ENCODE measurements at regions not wholly inside any gene's neighbourhood (a gene's known extent, or its start where the extent isn't known, plus 50 kb on each side); places are given as distances from the start of the nearest gene placed in this dataset.

- H4K20me1 ChIP-seq (ENCODE audit: insufficient read depth) = no peaks in the 10 kb centered on the region
- DNase-seq (ENCODE audit: low read depth, low spot score) (no peak), ATAC-seq (no peak)
- H3K4me2 ChIP-seq (ENCODE audit: low read length) = no peak overlapping the region
- ChIA-PET CTCF (no interaction called here), RAD21 (ENCODE audit: low non-redundant PET in 1 of 2, low total read pairs in 2 of 2, uncharacterized antibody in 2 of 2, unreplicated experiment in 2 of 2) (no interaction called here), POLR2A (no interaction called here)
- H3K27me3 ChIP-seq (ENCODE audit: insufficient read depth, low read length) = 0 out of 2 replicates have a peak, but pooled peaks cover 5% of the 10 kb centered on the region
- no peaks in the 10 kb centered on the region for H3K9me3 ChIP-seq (ENCODE audit: control insufficient read depth in 1 of 2, insufficient read depth in 1 of 2, low read depth in 1 of 2, low read length in 2 of 2)
- no TSS peak for BruUV-seq (replicated peaks)
- no peak overlapping the region for H2AFZ ChIP-seq (ENCODE audit: low read depth, low read length, poor library complexity, severe bottlenecking)
- no peak overlapping the region for H3K4me3 ChIP-seq (replicated peaks in 1 of 2; ENCODE audit: low read depth in 1 of 2, low read length in 2 of 2)
- no peaks in the 10 kb centered on the region for H3K4me1 ChIP-seq (ENCODE audit: control insufficient read depth in 1 of 2, insufficient read depth in 2 of 2, low read length in 2 of 2)
- intact Hi-C loops (cut with micrococcal nuclease) = no loop called here
- TF ChIP-seq POLR2AphosphoS5 (IDR thresholded peaks at IDR 0.05; ENCODE audit: low read depth, low read length) (no peak), ZFX (IDR thresholded peaks at IDR 0.05) (no peak), POLR2A (IDR thresholded peaks at IDR 0.05; ENCODE audit: borderline replicate concordance, extremely low read depth, insufficient read depth, insufficient read length) (no peak), EGR1 (IDR thresholded peaks at IDR 0.05; ENCODE audit: low read depth) (no peak), ELF1 (IDR thresholded peaks at IDR 0.05; ENCODE audit: borderline replicate concordance, low read depth) (no peak), CEBPB (IDR thresholded peaks at IDR 0.05; ENCODE audit: low read depth) (no peak), ATF3 (IDR thresholded peaks at IDR 0.05) (no peak)
- TF ChIP-seq, protein P1, sequence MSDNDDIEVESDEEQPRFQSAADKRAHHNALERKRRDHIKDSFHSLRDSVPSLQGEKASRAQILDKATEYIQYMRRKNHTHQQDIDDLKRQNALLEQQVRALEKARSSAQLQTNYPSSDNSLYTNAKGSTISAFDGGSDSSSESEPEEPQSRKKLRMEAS (IDR thresholded peaks at IDR 0.05) = no peak
- H3K27ac ChIP-seq (ENCODE audit: low read depth, low read length) = no peak overlapping the region
- no peaks in the 10 kb centered on the region for H3K9me2 ChIP-seq (ENCODE audit: insufficient read depth)
- no peaks in the 10 kb centered on the region for H3K36me3 ChIP-seq (ENCODE audit: control insufficient read depth in 1 of 2, insufficient read depth in 2 of 2, low read length in 2 of 2)
- H3K79me2 ChIP-seq (ENCODE audit: insufficient read depth, low read length) = no peaks in the 10 kb centered on the region
- no peak overlapping the region for H3K9ac ChIP-seq (ENCODE audit: low read length)
These were observed 129.4 kb downstream of the C12orf75 start for GRCh38 chr12:105459760-105460330.

DNA sequence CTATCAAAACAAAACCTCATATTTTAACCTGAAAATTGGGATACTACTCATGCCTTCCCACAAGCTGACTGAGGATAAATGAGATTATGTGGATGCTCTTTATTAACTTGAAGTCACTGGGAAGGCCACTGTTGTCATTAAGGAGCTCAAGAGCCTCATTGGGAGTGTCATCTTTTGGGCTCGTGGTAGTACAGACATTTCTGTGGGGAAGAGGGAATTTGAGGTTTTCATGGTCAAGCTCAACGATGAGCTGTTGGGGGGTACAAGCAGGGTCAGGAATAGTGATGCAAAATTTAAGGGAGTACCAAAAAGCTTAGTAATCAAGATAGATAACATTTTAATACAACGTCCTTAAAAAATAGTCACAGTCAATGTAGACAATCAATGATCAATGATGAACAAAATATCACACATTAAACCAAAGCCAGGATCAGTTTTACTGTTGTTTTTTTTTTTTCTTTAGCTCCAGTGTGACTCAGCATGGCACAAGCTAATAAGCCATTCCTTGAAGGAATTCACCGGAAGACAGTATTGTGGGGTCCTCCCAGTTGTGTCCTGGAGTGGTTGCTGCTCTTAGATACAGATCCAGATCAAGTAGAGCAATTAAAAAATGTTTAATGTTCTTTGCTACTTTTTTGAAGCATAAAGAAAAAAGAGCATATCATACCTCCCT lies 130.9 kb downstream of the C12orf75 start:
- Histone ChIP-seq H3K4me2 (ENCODE audit: low read length) (no peak overlapping the region), H3K79me2 (ENCODE audit: insufficient read depth, low read length) (no peaks in the 10 kb centered on the region), H3K27ac (ENCODE audit: low read depth, low read length) (no peak overlapping the region), H2AFZ (ENCODE audit: low read depth, low read length, poor library complexity, severe bottlenecking) (no peak overlapping the region), H3K9me2 (ENCODE audit: insufficient read depth) (no peaks in the 10 kb centered on the region), H3K36me3 (ENCODE audit: control insufficient read depth in 1 of 2, insufficient read depth in 2 of 2, low read length in 2 of 2) (no peaks in the 10 kb centered on the region), H3K9ac (ENCODE audit: low read length) (no peak overlapping the region), H3K27me3 (ENCODE audit: insufficient read depth, low read length) (0 out of 2 replicates have a peak, but pooled peaks cover 12% of the 10 kb centered on the region), H4K20me1 (ENCODE audit: insufficient read depth) (no peaks in the 10 kb centered on the region), H3K9me3 (ENCODE audit: control insufficient read depth in 1 of 2, insufficient read depth in 1 of 2, low read depth in 1 of 2, low read length in 2 of 2) (no peaks in the 10 kb centered on the region), H3K4me3 (replicated peaks in 1 of 2; ENCODE audit: low read depth in 1 of 2, low read length in 2 of 2) (no peak overlapping the region), H3K4me1 (ENCODE audit: control insufficient read depth in 1 of 2, insufficient read depth in 2 of 2, low read length in 2 of 2) (no peaks in the 10 kb centered on the region)
- ChIA-PET POLR2A (no interaction called here), RAD21 (ENCODE audit: low non-redundant PET in 1 of 2, low total read pairs in 2 of 2, uncharacterized antibody in 2 of 2, unreplicated experiment in 2 of 2) (no interaction called here), CTCF (no interaction called here)
- intact Hi-C loops (cut with micrococcal nuclease) = no loop called here
- BruUV-seq (replicated peaks) = no TSS peak
- DNase-seq (ENCODE audit: low read depth, low spot score) (no peak), ATAC-seq (no peak)
- TF ChIP-seq CBX3 (IDR thresholded peaks at IDR 0.05; ENCODE audit: low read depth) (no peak), RAD21 (IDR thresholded peaks at IDR 0.05; ENCODE audit: low read depth) (no peak), POLR2AphosphoS5 (IDR thresholded peaks at IDR 0.05; ENCODE audit: low read depth, low read length) (no peak), EZH2phosphoT487 (IDR thresholded peaks at IDR 0.05; ENCODE audit: borderline replicate concordance) (no peak), ZNF274 (IDR thresholded peaks at IDR 0.05; ENCODE audit: low read depth, low read length) (no peak), SIN3A (IDR thresholded peaks at IDR 0.05; ENCODE audit: low read depth) (no peak), TCF7L2 (IDR thresholded peaks at IDR 0.05; ENCODE audit: borderline replicate concordance, extremely low read depth, insufficient read depth, insufficient read length) (no peak), CEBPB (IDR thresholded peaks at IDR 0.05; ENCODE audit: low read depth) (no peak), JUND (IDR thresholded peaks at IDR 0.05) (no peak), ELF1 (IDR thresholded peaks at IDR 0.05; ENCODE audit: borderline replicate concordance, low read depth) (no peak), ATF3 (IDR thresholded peaks at IDR 0.05) (no peak), POLR2A (IDR thresholded peaks at IDR 0.05; ENCODE audit: borderline replicate concordance, extremely low read depth, insufficient read depth, insufficient read length) (no peak), SP1 (IDR thresholded peaks at IDR 0.05; ENCODE audit: low read depth) (no peak)
- TF ChIP-seq, protein P2, sequence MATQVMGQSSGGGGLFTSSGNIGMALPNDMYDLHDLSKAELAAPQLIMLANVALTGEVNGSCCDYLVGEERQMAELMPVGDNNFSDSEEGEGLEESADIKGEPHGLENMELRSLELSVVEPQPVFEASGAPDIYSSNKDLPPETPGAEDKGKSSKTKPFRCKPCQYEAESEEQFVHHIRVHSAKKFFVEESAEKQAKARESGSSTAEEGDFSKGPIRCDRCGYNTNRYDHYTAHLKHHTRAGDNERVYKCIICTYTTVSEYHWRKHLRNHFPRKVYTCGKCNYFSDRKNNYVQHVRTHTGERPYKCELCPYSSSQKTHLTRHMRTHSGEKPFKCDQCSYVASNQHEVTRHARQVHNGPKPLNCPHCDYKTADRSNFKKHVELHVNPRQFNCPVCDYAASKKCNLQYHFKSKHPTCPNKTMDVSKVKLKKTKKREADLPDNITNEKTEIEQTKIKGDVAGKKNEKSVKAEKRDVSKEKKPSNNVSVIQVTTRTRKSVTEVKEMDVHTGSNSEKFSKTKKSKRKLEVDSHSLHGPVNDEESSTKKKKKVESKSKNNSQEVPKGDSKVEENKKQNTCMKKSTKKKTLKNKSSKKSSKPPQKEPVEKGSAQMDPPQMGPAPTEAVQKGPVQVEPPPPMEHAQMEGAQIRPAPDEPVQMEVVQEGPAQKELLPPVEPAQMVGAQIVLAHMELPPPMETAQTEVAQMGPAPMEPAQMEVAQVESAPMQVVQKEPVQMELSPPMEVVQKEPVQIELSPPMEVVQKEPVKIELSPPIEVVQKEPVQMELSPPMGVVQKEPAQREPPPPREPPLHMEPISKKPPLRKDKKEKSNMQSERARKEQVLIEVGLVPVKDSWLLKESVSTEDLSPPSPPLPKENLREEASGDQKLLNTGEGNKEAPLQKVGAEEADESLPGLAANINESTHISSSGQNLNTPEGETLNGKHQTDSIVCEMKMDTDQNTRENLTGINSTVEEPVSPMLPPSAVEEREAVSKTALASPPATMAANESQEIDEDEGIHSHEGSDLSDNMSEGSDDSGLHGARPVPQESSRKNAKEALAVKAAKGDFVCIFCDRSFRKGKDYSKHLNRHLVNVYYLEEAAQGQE (IDR thresholded peaks at IDR 0.05; ENCODE audit: low read depth) = no peak
